ENCODE measurements at regions not wholly inside any gene's neighbourhood (a gene's known extent, or its start where the extent isn't known, plus 50 kb on each side); places are given as distances from the start of the nearest gene placed in this dataset.

DNA sequence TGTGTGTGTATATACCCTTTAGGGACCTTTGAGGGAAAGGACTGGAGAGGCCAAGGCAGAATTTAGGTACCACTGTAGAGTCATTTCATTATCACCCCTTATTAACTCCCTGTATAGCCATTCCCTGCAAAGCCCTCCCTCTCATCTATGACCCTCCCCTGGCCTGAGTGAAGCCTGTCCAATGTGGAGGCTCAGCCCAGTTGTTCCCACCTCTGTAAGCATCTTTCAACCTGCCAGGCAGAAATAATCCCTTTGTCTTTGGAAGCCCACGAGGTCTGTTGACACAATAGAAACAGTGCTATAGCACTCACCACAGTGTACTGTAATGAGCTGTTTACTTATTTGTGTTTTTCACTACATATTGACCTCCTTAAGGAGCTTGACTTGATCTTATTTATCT lies 88.5 kb upstream of the SEMA6A start:
- TF ChIP-seq, protein P1, sequence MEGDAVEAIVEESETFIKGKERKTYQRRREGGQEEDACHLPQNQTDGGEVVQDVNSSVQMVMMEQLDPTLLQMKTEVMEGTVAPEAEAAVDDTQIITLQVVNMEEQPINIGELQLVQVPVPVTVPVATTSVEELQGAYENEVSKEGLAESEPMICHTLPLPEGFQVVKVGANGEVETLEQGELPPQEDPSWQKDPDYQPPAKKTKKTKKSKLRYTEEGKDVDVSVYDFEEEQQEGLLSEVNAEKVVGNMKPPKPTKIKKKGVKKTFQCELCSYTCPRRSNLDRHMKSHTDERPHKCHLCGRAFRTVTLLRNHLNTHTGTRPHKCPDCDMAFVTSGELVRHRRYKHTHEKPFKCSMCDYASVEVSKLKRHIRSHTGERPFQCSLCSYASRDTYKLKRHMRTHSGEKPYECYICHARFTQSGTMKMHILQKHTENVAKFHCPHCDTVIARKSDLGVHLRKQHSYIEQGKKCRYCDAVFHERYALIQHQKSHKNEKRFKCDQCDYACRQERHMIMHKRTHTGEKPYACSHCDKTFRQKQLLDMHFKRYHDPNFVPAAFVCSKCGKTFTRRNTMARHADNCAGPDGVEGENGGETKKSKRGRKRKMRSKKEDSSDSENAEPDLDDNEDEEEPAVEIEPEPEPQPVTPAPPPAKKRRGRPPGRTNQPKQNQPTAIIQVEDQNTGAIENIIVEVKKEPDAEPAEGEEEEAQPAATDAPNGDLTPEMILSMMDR (IDR thresholded peaks at IDR 0.05; ENCODE audit: control insufficient read depth, insufficient read depth, low read depth, low read length, missing control alignments), result no peak
- H3K4me3 ChIP-seq (ENCODE audit: control insufficient read depth, low read depth, low read length), result no peak overlapping the region
- DNase-seq (ENCODE audit: low read depth), result no peak

DNA sequence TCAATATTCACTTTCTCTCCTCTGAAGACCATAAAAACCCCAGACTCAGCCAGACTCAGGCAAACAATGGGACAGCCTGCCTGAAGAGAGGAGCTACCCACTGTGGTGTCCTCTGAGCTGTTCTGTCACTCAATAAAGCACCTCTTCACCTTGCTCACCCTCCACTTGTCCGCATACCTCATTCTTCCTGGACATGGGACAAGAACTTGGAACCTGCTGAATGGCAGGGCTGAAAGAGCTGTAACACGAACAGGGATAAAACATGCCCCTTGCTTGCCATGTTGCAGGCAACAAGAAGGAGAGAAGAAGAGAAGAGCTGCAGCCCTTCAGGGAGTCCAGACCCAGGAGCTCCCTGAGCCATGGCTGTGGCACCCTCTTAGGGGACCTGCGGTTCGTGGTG lies 86.8 kb upstream of the SEMA6A start:
- H3K4me3 ChIP-seq (ENCODE audit: control insufficient read depth, low read depth, low read length), result no peak overlapping the region
- TF ChIP-seq, protein P1 (IDR thresholded peaks at IDR 0.05; ENCODE audit: control insufficient read depth, insufficient read depth, low read depth, low read length, missing control alignments), result no peak
- DNase-seq (ENCODE audit: low read depth), result no peak

DNA sequence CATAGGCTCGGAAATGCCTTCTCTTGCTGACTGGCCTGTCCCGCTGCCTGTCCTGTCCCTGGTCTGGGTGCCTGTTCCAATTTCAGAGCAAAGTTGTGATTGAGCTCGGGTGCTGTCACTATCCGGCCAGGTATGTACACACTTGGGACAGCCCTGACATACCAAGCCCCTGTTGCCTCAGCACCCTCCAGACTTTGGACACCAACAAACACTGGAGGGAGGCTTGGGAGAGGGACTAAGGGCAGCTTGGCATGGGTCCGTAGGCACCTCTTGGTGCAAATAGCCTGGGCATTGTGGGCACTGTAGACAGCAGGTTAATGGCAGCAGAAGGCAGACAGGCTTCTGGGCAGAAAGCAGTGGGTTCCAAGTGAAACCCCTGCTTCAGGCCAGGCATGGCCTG lies 86.3 kb upstream of the SEMA6A start:
- no peak overlapping the region for H3K4me3 ChIP-seq (ENCODE audit: control insufficient read depth, low read depth, low read length)
- DNase-seq (ENCODE audit: low read depth), result no peak
- TF ChIP-seq, protein P1 (IDR thresholded peaks at IDR 0.05; ENCODE audit: control insufficient read depth, insufficient read depth, low read depth, low read length, missing control alignments), result no peak

- DNase-seq (ENCODE audit: low read depth), result no peak
- H3K4me3 ChIP-seq (ENCODE audit: control insufficient read depth, low read depth, low read length), result no peak overlapping the region
- TF ChIP-seq, protein P1 (IDR thresholded peaks at IDR 0.05; ENCODE audit: control insufficient read depth, insufficient read depth, low read depth, low read length, missing control alignments), result no peak
Measured at GRCh38 chr5:116658830-116659229, 84.2 kb upstream of the SEMA6A start.

DNA sequence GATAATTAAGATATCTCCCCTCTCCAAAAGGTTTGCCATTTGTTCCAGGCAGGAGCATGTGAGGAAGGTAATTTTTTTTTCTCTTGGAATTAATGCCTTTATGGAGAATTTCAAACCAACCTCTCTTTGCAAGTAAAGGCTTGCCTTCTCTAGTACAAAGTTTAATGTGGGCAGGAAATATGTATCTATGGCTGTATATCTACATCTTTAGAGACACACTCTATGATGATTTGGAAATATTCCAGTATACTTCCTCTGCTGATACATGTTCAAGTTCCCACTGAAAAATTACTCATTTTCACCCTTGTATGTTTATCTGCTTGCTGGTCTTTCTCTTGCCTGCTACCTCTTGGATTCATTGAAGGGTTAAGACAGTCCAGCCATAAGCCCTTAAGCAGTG lies 83.5 kb upstream of the SEMA6A start:
- H3K4me3 ChIP-seq (ENCODE audit: control insufficient read depth, low read depth, low read length), result no peak overlapping the region
- DNase-seq (ENCODE audit: low read depth), result no peak
- TF ChIP-seq, protein P1 (IDR thresholded peaks at IDR 0.05; ENCODE audit: control insufficient read depth, insufficient read depth, low read depth, low read length, missing control alignments), result no peak

- H3K4me3 ChIP-seq (ENCODE audit: control insufficient read depth, low read depth, low read length), result no peak overlapping the region
- no peak for DNase-seq (ENCODE audit: low read depth)
- TF ChIP-seq, protein P1 (IDR thresholded peaks at IDR 0.05; ENCODE audit: control insufficient read depth, insufficient read depth, low read depth, low read length, missing control alignments), result no peak
Measured at GRCh38 chr5:116655431-116655830, 80.8 kb upstream of the SEMA6A start.

- H3K4me3 ChIP-seq (ENCODE audit: control insufficient read depth, low read depth, low read length), result no peak overlapping the region
- TF ChIP-seq, protein P1 (IDR thresholded peaks at IDR 0.05; ENCODE audit: control insufficient read depth, insufficient read depth, low read depth, low read length, missing control alignments), result no peak
- DNase-seq (ENCODE audit: low read depth), result no peak
Measured at GRCh38 chr5:116654925-116655324, 80.3 kb upstream of the SEMA6A start.
